DND-41 (cell line): ENCODE measurements at regions not wholly inside any gene's neighbourhood (a gene's known extent, or its start where the extent isn't known, plus 50 kb on each side); places are given as distances from the start of the nearest gene placed in this dataset.

Source experiments
- CTCF ChIP-seq: IDR thresholded peaks from 2 replicates; pipeline ENCODE4 v1.5.1; 2012; ENCODE audit warnings: borderline replicate concordance, low read length, moderate library complexity, mild to moderate bottlenecking; ENCODE audit not compliant: poor library complexity, severe bottlenecking; ENCODE audit errors: extremely low read depth
- EZH2 ChIP-seq: IDR thresholded peaks from 3 replicates; pipeline ENCODE4 v1.6.1; 2012; ENCODE audit warnings: borderline replicate concordance, low read depth, mild to moderate bottlenecking, moderate library complexity, low read length, inconsistent platforms; ENCODE audit not compliant: severe bottlenecking

- no peak for TF ChIP-seq CTCF
- TF ChIP-seq EZH2: no peak
Observed at GRCh38 chr22:48356731-48357130, 1470.9 kb downstream of the BRD1 start.
